H1 (cell line): ENCODE measurements at regions not wholly inside any gene's neighbourhood (a gene's known extent, or its start where the extent isn't known, plus 50 kb on each side); places are given as distances from the start of the nearest gene placed in this dataset.

Source experiments
- CHD2 ChIP-seq: IDR thresholded peaks from 2 replicates; pipeline ENCODE4 v1.6.1; 2012; ENCODE audit warnings: low read length, improper control_type of control experiment
- KDM1A ChIP-seq: fragments of 200-600, 300-600 bp; sonication (generic); IDR thresholded peaks from 2 replicates; pipeline ENCODE4 v1.7.1; 2016; ENCODE audit warnings: mild to moderate bottlenecking, low read length, borderline replicate concordance
- POLR2A ChIP-seq, 2 experiments: IDR thresholded peaks; 1 replicate in 1 of 2; 2 replicates in 1 of 2; pipeline ENCODE4 v1.6.1; 2011; ENCODE audit warnings: low read depth in 2 of 2, low read length in 2 of 2, mild to moderate bottlenecking in 2 of 2; ENCODE audit errors: control extremely low read depth in 1 of 2
- TAF1 ChIP-seq: IDR thresholded peaks from 2 replicates; pipeline ENCODE4 v1.6.1; 2011; ENCODE audit warnings: mild to moderate bottlenecking, low read depth, low read length
- TEAD4 ChIP-seq: IDR thresholded peaks from 2 replicates; pipeline ENCODE4 v1.6.1; 2012; ENCODE audit warnings: low read depth, low read length, inconsistent platforms, mixed read lengths
- ZNF274 ChIP-seq: IDR thresholded peaks from 2 replicates; pipeline ENCODE4 v1.7.0; 2012; ENCODE audit warnings: low read length, borderline replicate concordance; ENCODE audit errors: extremely low read depth
- TF ChIP-seq, protein P1 (sequence below): IDR thresholded peaks from 2 replicates; pipeline ENCODE4 v1.6.1; 2011; ENCODE audit warnings: low read length, improper control_type of control experiment

DNA sequence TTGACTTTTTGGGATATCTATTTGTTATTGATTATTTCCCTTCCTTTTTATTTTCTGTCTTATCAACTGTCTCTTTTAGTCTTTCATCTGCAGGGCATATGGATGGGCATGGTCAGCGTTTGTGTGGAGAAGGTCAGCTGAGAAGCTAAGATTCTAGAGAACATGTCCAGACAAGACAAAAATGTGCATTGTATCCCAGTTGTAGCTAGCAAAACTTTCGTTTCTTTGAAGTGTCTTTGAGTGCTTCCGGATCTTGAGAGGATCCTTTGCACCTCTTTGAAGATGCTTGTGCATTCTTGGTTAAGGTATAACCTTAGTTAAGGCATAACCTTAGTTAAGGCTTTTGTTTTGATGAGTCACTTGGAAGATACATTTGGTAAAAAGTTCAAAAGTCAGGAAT, 329.9 kb upstream of the LRRC4C start (continued):
- TF ChIP-seq ZNF274: no peak
- TF ChIP-seq TAF1: no peak
- TF ChIP-seq KDM1A: no peak
- no peak for TF ChIP-seq TEAD4
- TF ChIP-seq POLR2A (IDR thresholded peaks at IDR 0.05; ENCODE audit: control extremely low read depth in 1 of 2, low read depth in 2 of 2, low read length in 2 of 2): no peak
- TF ChIP-seq CHD2: no peak
- TF ChIP-seq, protein P1, sequence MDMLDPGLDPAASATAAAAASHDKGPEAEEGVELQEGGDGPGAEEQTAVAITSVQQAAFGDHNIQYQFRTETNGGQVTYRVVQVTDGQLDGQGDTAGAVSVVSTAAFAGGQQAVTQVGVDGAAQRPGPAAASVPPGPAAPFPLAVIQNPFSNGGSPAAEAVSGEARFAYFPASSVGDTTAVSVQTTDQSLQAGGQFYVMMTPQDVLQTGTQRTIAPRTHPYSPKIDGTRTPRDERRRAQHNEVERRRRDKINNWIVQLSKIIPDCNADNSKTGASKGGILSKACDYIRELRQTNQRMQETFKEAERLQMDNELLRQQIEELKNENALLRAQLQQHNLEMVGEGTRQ: no peak
